ENCODE measurements at regions not wholly inside any gene's neighbourhood (a gene's known extent, or its start where the extent isn't known, plus 50 kb on each side); places are given as distances from the start of the nearest gene placed in this dataset.
A peak's percentile ranks its signal among the peaks of the same experiment; 100 is the strongest.

DNA sequence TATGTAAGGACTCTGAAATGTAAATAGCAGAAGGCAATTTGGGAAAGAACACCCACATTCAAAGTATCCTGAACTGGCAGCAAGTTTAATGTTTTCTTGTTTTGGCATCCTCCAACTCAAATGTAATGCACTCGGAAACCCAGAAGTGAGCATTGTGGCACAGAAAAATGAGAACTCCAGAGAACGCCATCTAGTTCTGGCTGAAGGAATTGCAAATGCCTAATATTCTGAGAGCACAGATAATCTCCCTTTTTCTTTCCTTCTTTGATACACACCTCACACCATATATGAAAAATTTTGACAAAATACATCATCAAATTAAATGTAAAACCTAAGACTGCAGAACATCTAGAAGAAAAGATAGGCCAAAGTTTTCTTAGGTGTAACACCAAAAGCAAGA lies 52.1 kb downstream of the PWWP3B start:
- H3K36me3 ChIP-seq = no peaks in the 10 kb centered on the region
- ATAC-seq (no peak), DNase-seq (no peak)
- TF ChIP-seq, protein P1, sequence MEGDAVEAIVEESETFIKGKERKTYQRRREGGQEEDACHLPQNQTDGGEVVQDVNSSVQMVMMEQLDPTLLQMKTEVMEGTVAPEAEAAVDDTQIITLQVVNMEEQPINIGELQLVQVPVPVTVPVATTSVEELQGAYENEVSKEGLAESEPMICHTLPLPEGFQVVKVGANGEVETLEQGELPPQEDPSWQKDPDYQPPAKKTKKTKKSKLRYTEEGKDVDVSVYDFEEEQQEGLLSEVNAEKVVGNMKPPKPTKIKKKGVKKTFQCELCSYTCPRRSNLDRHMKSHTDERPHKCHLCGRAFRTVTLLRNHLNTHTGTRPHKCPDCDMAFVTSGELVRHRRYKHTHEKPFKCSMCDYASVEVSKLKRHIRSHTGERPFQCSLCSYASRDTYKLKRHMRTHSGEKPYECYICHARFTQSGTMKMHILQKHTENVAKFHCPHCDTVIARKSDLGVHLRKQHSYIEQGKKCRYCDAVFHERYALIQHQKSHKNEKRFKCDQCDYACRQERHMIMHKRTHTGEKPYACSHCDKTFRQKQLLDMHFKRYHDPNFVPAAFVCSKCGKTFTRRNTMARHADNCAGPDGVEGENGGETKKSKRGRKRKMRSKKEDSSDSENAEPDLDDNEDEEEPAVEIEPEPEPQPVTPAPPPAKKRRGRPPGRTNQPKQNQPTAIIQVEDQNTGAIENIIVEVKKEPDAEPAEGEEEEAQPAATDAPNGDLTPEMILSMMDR (IDR thresholded peaks at IDR 0.05) = peak in 1 of 2 donors; percentile 9
- no peaks in the 10 kb centered on the region for H3K27me3 ChIP-seq
- H3K27ac ChIP-seq = no peak overlapping the region
- intact Hi-C loops (cut with DNase I) = no loop called here
- H3K4me3 ChIP-seq = no peak overlapping the region
- no peaks in the 10 kb centered on the region for H3K4me1 ChIP-seq
- H3K9me3 ChIP-seq = no peaks in the 10 kb centered on the region

DNA sequence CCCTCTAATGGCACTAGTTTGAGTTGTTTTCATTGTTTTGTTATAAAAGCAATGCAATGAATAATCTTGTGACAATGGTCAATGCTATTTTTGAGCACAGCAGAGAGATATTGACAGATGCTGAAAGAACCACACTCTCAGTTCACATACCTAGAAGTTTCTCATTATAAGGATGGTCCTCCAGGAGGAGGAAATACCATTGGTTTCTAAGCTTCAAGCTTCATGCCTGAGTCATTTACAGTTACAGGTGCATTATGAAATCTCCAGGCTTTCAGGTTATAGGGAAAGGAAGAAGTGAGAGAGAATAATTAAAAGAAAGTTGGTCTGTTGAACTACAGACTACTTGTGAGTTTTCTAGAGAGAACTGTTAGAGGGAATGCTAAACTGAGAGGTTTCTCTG lies 75.3 kb downstream of the PWWP3B start:
- H3K4me3 ChIP-seq = no peak overlapping the region
- H3K27me3 ChIP-seq = no peaks in the 10 kb centered on the region
- DNase-seq = no peak
- H3K36me3 ChIP-seq = no peaks in the 10 kb centered on the region
- intact Hi-C loops (cut with DNase I) = no loop called here
- TF ChIP-seq, protein P1 (IDR thresholded peaks at IDR 0.05) = no peak
- H3K9me3 ChIP-seq = no peaks in the 10 kb centered on the region
- H3K27ac ChIP-seq = no peak overlapping the region
- H3K4me1 ChIP-seq = no peaks in the 10 kb centered on the region
- no peak for ATAC-seq

GRCh38 chrX:106246511-106246910 lies 78.4 kb downstream of the PWWP3B start:
- Histone ChIP-seq H3K4me3 (no peak overlapping the region), H3K4me1 (no peaks in the 10 kb centered on the region), H3K9me3 (no peaks in the 10 kb centered on the region), H3K27ac (no peak overlapping the region), H3K27me3 (no peaks in the 10 kb centered on the region), H3K36me3 (no peaks in the 10 kb centered on the region)
- ATAC-seq = no peak
- TF ChIP-seq, protein P1 (IDR thresholded peaks at IDR 0.05) = no peak
- DNase-seq = no peak
- intact Hi-C loops (cut with DNase I) = no loop called here

DNA sequence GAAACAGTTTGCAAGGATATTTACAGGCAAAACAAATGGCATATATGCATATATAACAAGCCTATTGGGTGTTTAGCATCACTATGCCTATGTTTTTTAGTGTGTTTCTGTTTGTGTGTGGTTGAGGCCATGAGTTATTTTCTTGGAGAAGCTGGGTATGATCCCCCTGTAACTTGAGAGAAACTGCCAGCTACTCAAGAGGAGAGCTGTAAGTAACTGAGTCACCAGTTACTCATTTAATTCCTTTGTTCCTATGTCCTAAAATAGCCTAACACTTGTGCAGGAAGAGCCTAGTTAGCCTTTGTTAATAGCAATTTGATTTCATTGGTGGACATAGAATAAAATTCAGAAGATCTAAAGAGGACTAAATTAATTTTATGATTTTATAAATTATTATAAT lies 79.1 kb downstream of the PWWP3B start:
- TF ChIP-seq, protein P1 (IDR thresholded peaks at IDR 0.05) = no peak
- Histone ChIP-seq H3K4me3 (no peak overlapping the region), H3K4me1 (no peaks in the 10 kb centered on the region), H3K36me3 (no peaks in the 10 kb centered on the region), H3K27ac (no peak overlapping the region), H3K9me3 (no peaks in the 10 kb centered on the region), H3K27me3 (no peaks in the 10 kb centered on the region)
- intact Hi-C loops (cut with DNase I) = no loop called here
- no peak for ATAC-seq
- no peak for DNase-seq

GRCh38 chrX:106249706-106250379 lies 81.7 kb downstream of the PWWP3B start:
- Histone ChIP-seq H3K27ac (no peak overlapping the region), H3K4me3 (no peak overlapping the region), H3K36me3 (no peaks in the 10 kb centered on the region), H3K9me3 (no peaks in the 10 kb centered on the region), H3K4me1 (no peaks in the 10 kb centered on the region), H3K27me3 (no peaks in the 10 kb centered on the region)
- intact Hi-C loops (cut with DNase I) = no loop called here
- DNase-seq (no peak), ATAC-seq (no peak)
- TF ChIP-seq, protein P1 (IDR thresholded peaks at IDR 0.05) = no peak

Measured in left lung (tissue), 4 donors.